Endothelial cell of umbilical vein (primary cell): ENCODE measurements at regions not wholly inside any gene's neighbourhood (a gene's known extent, or its start where the extent isn't known, plus 50 kb on each side); places are given as distances from the start of the nearest gene placed in this dataset.

ENCODE experiments used
- BruUV-seq: library from RNA; stranded (reverse); fragments of 400-500 nt; replicated peaks from 2 replicates; lab custom pipeline; 2021; lab: Mats Ljungman, UMichigan
- CTCF ChIA-PET: fragments of 300-600, 350-600 bp; sonication (Branson Sonifier 250); formaldehyde crosslinking; loops from one replicate; lab custom pipeline; 2021; ENCODE audit warnings: antibody characterized with exemption, inconsistent platforms; lab: Charles Lee
- POLR2A ChIA-PET: fragments of 300-600, 350-600 bp; sonication (Branson Sonifier 250); formaldehyde crosslinking; loops from one replicate; lab custom pipeline; 2021; ENCODE audit warnings: antibody characterized with exemption, inconsistent platforms; lab: Charles Lee
- DNase-seq: peaks from one replicate; pipeline ENCODE4 v3.0.0-alpha.2; 2011; ENCODE audit warnings: low read depth, low spot score
- FAIRE-seq: peaks from 2 replicates; lab custom pipeline; 2011; peaks lifted over from hg19 to GRCh38; lab: Jason Lieb, UNC
- H2AFZ ChIP-seq: 2 replicates; pipeline ENCODE4 v1.6.0; 2012; ENCODE audit warnings: low read depth, low read length, control low read depth, inconsistent platforms
- H3K27ac ChIP-seq: 2 replicates; pipeline ENCODE4 v1.5.1; 2011; ENCODE audit warnings: low read depth, mild to moderate bottlenecking, control low read depth, low read length, moderate library complexity; ENCODE audit not compliant: insufficient read depth
- H3K27me3 ChIP-seq, 2 experiments: 2 replicates each; pipeline versions ENCODE4 v1.6.0 to v1.6.1; 2011; ENCODE audit warnings: low read length in 2 of 2, mixed read lengths in 1 of 2; ENCODE audit not compliant: control insufficient read depth in 2 of 2, insufficient read depth in 2 of 2
- H3K36me3 ChIP-seq, 2 experiments: 2 replicates in 1 of 2; 3 replicates in 1 of 2; pipeline ENCODE4 v1.5.1; 2011; ENCODE audit warnings: low read length in 2 of 2, mild to moderate bottlenecking in 1 of 2, moderate library complexity in 1 of 2; ENCODE audit not compliant: control insufficient read depth in 2 of 2, insufficient read depth in 2 of 2; ENCODE audit errors: extremely low read depth in 1 of 2
- H3K4me1 ChIP-seq: 3 replicates; pipeline ENCODE4 v1.5.1; 2011; ENCODE audit warnings: mild to moderate bottlenecking, low read length; ENCODE audit not compliant: control insufficient read depth, insufficient read depth; ENCODE audit errors: extremely low read depth
- H3K4me2 ChIP-seq: 2 replicates; pipeline ENCODE4 v1.6.1; 2011; ENCODE audit warnings: low read length, control low read depth, mixed read lengths; ENCODE audit not compliant: insufficient read depth
- H3K4me3 ChIP-seq, 3 experiments: fragments of 200-600 bp in 1 of 3; sonication (generic), shearing (Covaris generic) in 1 of 3; replicated peaks in 1 of 3; 2 replicates each; pipeline ENCODE4 v1.5.1; 2011 to 2016; ENCODE audit warnings: control low read depth in 3 of 3, low read length in 3 of 3, mild to moderate bottlenecking in 2 of 3, inconsistent platforms in 1 of 3, low read depth in 1 of 3, moderate library complexity in 1 of 3; ENCODE audit not compliant: insufficient read depth in 1 of 3
- H3K79me2 ChIP-seq: 2 replicates; pipeline ENCODE4 v1.6.0; 2012; ENCODE audit warnings: low read length, inconsistent platforms; ENCODE audit not compliant: control insufficient read depth, insufficient read depth
- H3K9ac ChIP-seq: replicated peaks from 2 replicates; pipeline ENCODE3; 2011; ENCODE audit warnings: low read length, control low read depth; ENCODE audit not compliant: insufficient read depth; ENCODE audit errors: extremely low read depth
- H3K9me1 ChIP-seq: replicated peaks from 3 replicates; pipeline ENCODE4 v1.6.0; 2011; ENCODE audit warnings: mild to moderate bottlenecking, low read length; ENCODE audit not compliant: control insufficient read depth, insufficient read depth; ENCODE audit errors: extremely low read depth
- H3K9me3 ChIP-seq: replicated peaks from 2 replicates; pipeline ENCODE4 v1.5.1; 2012; ENCODE audit warnings: low read length, inconsistent platforms; ENCODE audit not compliant: control insufficient read depth, insufficient read depth
- H4K20me1 ChIP-seq: replicated peaks from 2 replicates; pipeline ENCODE3; 2011; ENCODE audit warnings: mild to moderate bottlenecking, low read length; ENCODE audit not compliant: control insufficient read depth, insufficient read depth; ENCODE audit errors: extremely low read depth
- EZH2 ChIP-seq: IDR thresholded peaks from 2 replicates; pipeline ENCODE4 v1.6.1; 2012; ENCODE audit warnings: borderline replicate concordance, low read depth, mild to moderate bottlenecking, moderate library complexity, low read length, inconsistent platforms; ENCODE audit not compliant: severe bottlenecking
- FOS ChIP-seq: IDR thresholded peaks from 2 replicates; pipeline ENCODE4 v1.6.1; 2011; ENCODE audit warnings: mild to moderate bottlenecking, low read length, moderate library complexity, borderline replicate concordance; ENCODE audit not compliant: insufficient read depth
- GATA2 ChIP-seq: IDR thresholded peaks from 2 replicates; pipeline ENCODE4 v1.7.0; 2011; ENCODE audit warnings: low read depth, mild to moderate bottlenecking, moderate library complexity, mixed read lengths, low read length; ENCODE audit not compliant: insufficient read length, insufficient read depth
- JUN ChIP-seq: IDR thresholded peaks from 2 replicates; pipeline ENCODE4 v1.6.1; 2011; ENCODE audit warnings: borderline replicate concordance, low read depth; ENCODE audit not compliant: insufficient read length, insufficient read depth
- MYC ChIP-seq: IDR thresholded peaks from one replicate; pipeline ENCODE4 v1.6.1; 2011; ENCODE audit warnings: mild to moderate bottlenecking, low read depth, low read length
- POLR2A ChIP-seq: IDR thresholded peaks from 2 replicates; pipeline ENCODE4 v1.6.1; 2012; ENCODE audit warnings: low read depth, mild to moderate bottlenecking, control low read depth, low read length
- POLR2AphosphoS5 ChIP-seq: IDR thresholded peaks from 2 replicates; pipeline ENCODE4 v1.6.1; 2012; ENCODE audit warnings: low read depth, mild to moderate bottlenecking, control low read depth, low read length, moderate library complexity; ENCODE audit not compliant: insufficient read depth
- dilution Hi-C: fragments of 300-500 bp; cut with MboI; formaldehyde crosslinking; loops from one replicate; pipeline ENCODE4 v1.15.0; 2019; ENCODE audit warnings: low sequenced_read_pairs; ENCODE audit not compliant: extremely low pct_ligation_motif_present
- intact Hi-C: fragments of 100-400 bp; cut with micrococcal nuclease; formaldehyde crosslinking; loops from one replicate; pipeline ENCODE4 v1.10.0; 2022
- TF ChIP-seq, protein P1 (sequence below): IDR thresholded peaks from 2 replicates; pipeline ENCODE4 v1.6.1; 2011; ENCODE audit not compliant: insufficient read depth, insufficient read length
- TF ChIP-seq, protein P2 (sequence below), 2 donors: IDR thresholded peaks; 1 replicate in 1 of 2; 2 replicates in 1 of 2; pipeline ENCODE4 v1.5.1; 2011; ENCODE audit warnings: low read length in 2 of 2, mild to moderate bottlenecking in 2 of 2, moderate library complexity in 2 of 2, control low read depth in 1 of 2, inconsistent platforms in 1 of 2, low read depth in 1 of 2; ENCODE audit not compliant: insufficient read depth in 1 of 2; ENCODE audit errors: extremely low read depth in 1 of 2

DNA sequence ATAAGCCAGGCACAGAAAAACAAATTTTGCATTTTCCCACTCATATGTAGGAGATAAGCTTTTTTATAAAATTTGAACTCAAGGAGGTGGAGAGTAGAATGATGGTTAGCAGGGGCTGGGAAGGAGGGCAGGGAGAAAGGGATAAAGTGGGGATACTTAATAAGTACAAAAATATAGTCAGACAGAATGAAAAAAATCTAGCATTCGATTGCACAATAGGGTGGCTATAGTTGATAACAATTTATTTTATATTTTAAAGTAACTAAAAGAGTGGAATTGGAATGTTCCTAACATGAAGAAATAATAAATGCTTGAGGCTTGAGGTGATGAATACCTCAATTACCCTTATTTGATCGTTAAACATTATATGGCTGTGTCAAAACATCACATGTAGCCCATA lies 415.7 kb upstream of the STEAP1 start:
- H3K27me3 ChIP-seq = no peaks in the 10 kb centered on the region
- dilution Hi-C loops = no loop called here

DNA sequence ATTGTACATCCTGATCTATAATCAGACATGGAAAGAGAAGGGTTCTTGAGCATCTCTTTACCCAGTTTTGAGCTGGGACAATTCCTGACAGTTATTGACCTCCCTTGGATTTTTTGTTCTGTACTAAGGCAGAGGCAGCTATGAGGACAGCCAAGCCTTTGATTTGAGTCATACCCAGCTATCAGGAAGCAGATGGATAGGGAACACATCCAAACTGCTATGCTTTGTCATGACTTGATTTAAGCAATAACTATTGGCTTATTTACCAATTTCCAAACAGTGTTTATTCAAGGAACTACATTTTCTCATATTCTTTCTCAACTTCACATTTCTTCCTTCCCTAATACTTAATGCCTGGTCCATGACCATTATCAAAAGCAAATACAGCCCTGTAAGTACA lies 396.4 kb upstream of the STEAP1 start:
- BruUV-seq = no TSS peak
- H3K9ac ChIP-seq = no peak overlapping the region
- ChIA-PET POLR2A (no interaction called here), CTCF (no interaction called here)
- H4K20me1 ChIP-seq = no peaks in the 10 kb centered on the region
- H3K36me3 ChIP-seq = no peaks in the 10 kb centered on the region
- no peaks in the 10 kb centered on the region for H3K9me3 ChIP-seq
- no peak for DNase-seq
- FAIRE-seq = no peak
- intact Hi-C loops (no loop called here), dilution Hi-C loops (no loop called here)
- no peaks in the 10 kb centered on the region for H3K9me1 ChIP-seq
- no peak overlapping the region for H2AFZ ChIP-seq
- H3K4me2 ChIP-seq = no peak overlapping the region
- H3K79me2 ChIP-seq = no peaks in the 10 kb centered on the region
- H3K27me3 ChIP-seq = no peaks in the 10 kb centered on the region
- no peak overlapping the region for H3K27ac ChIP-seq
- no peak overlapping the region for H3K4me3 ChIP-seq
- TF ChIP-seq JUN (no peak), FOS (no peak), EZH2 (no peak), POLR2A (no peak), POLR2AphosphoS5 (no peak), MYC (no peak), GATA2 (no peak)
- TF ChIP-seq, protein P1, sequence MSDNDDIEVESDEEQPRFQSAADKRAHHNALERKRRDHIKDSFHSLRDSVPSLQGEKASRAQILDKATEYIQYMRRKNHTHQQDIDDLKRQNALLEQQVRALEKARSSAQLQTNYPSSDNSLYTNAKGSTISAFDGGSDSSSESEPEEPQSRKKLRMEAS = no peak
- TF ChIP-seq, protein P2, sequence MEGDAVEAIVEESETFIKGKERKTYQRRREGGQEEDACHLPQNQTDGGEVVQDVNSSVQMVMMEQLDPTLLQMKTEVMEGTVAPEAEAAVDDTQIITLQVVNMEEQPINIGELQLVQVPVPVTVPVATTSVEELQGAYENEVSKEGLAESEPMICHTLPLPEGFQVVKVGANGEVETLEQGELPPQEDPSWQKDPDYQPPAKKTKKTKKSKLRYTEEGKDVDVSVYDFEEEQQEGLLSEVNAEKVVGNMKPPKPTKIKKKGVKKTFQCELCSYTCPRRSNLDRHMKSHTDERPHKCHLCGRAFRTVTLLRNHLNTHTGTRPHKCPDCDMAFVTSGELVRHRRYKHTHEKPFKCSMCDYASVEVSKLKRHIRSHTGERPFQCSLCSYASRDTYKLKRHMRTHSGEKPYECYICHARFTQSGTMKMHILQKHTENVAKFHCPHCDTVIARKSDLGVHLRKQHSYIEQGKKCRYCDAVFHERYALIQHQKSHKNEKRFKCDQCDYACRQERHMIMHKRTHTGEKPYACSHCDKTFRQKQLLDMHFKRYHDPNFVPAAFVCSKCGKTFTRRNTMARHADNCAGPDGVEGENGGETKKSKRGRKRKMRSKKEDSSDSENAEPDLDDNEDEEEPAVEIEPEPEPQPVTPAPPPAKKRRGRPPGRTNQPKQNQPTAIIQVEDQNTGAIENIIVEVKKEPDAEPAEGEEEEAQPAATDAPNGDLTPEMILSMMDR (IDR thresholded peaks at IDR 0.05; ENCODE audit: extremely low read depth in 1 of 2, insufficient read depth in 1 of 2, low read depth in 1 of 2, low read length in 2 of 2) = no peak
- H3K4me1 ChIP-seq = no peaks in the 10 kb centered on the region

More for the DNA sequence above, 415.7 kb upstream of the STEAP1 start:
- TF ChIP-seq, protein P1 = no peak
- TF ChIP-seq FOS (no peak), JUN (no peak), POLR2A (no peak), MYC (no peak)
- TF ChIP-seq, protein P2 (IDR thresholded peaks at IDR 0.05; ENCODE audit: extremely low read depth in 1 of 2, insufficient read depth in 1 of 2, low read depth in 1 of 2, low read length in 2 of 2) = no peak
- FAIRE-seq (no peak), DNase-seq (no peak)
- no peaks in the 10 kb centered on the region for H3K4me1 ChIP-seq
- no peaks in the 10 kb centered on the region for H3K79me2 ChIP-seq
- H3K9me1 ChIP-seq = no peaks in the 10 kb centered on the region
- H4K20me1 ChIP-seq = no peaks in the 10 kb centered on the region
- H3K4me2 ChIP-seq = no peak overlapping the region
- no peak overlapping the region for H3K9ac ChIP-seq
- no TSS peak for BruUV-seq
- H3K36me3 ChIP-seq = no peaks in the 10 kb centered on the region
- POLR2A ChIA-PET = no interaction called here
- H2AFZ ChIP-seq = no peak overlapping the region
- intact Hi-C loops = no loop called here
- no peak overlapping the region for H3K27ac ChIP-seq
- H3K4me3 ChIP-seq = no peak overlapping the region
- H3K9me3 ChIP-seq = no peaks in the 10 kb centered on the region
- CTCF ChIA-PET = no interaction called here
